ENCODE measurements at regions not wholly inside any gene's neighbourhood (a gene's known extent, or its start where the extent isn't known, plus 50 kb on each side); places are given as distances from the start of the nearest gene placed in this dataset.
"Not testable (repeated sequence)": the region's sequence is repeated elsewhere in the genome, so short reads cannot be mapped to it uniquely, and the experiment has no call there.

DNA sequence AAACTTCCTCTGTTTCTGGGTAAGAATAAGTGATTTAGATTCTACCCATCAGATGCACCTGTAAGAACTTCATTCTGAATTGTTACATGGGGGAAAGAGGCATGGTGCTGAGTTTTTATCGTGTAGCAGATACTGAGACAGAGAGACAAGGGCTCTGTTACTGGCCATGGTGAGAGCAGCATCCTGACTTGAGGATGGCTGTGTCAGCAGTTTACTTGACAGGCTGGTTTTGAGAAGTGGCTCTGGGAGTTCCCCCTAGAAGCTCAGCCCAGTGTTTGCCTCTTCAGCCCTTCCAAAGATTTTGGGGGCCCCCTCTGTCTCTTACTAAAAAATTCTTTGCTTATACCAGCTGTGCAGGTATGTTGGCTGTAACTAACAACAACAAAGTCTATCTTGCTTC is 510.5 kb downstream of the LRRC70 start:
- no peak for TF ChIP-seq CTCF (conservative IDR thresholded peaks at IDR 0.05; ENCODE audit: low read depth)
- CTCF ChIA-PET = no interaction called here
- no peak for DNase-seq (ENCODE audit: low spot score)
- POLR2A ChIA-PET (ENCODE audit: low non-redundant PET) = no interaction called here
- H3K27ac ChIP-seq = no peak overlapping the region

GRCh38 chr5:63085561-63085960 is 506.9 kb downstream of the LRRC70 start:
- no peak for DNase-seq (ENCODE audit: low spot score)
- POLR2A ChIA-PET (ENCODE audit: low non-redundant PET) = no interaction called here
- no peak overlapping the region for H3K27ac ChIP-seq
- TF ChIP-seq CTCF (conservative IDR thresholded peaks at IDR 0.05; ENCODE audit: low read depth) = no peak
- CTCF ChIA-PET = no interaction called here

DNA sequence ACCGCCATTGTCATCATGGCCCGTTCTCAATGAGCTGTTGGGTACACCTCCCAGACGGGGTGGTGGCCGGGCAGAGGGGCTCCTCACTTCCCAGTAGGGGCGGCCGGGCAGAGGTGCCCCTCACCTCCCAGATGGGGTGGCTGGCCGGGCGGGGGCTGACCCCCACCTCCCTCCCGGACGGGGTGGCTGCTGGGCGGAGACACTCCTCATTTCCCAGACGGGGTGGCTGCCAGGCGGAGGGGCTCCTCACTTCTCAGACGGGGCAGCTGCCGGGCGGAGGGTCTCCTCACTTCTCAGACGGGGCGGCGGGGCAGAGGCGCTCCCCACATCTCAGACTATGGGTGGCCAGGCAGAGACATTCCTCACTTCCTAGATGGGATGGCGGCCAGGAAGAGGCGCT is 505.1 kb downstream of the LRRC70 start:
- H3K27ac ChIP-seq; POLR2A ChIA-PET (ENCODE audit: low non-redundant PET); CTCF ChIA-PET; DNase-seq (ENCODE audit: low spot score): not testable (repeated sequence)

- no peak overlapping the region for H3K27ac ChIP-seq
- CTCF ChIA-PET = interaction anchor here (0.9 kb wide), 1 partner anchor 15 kb away, joined by 3 read pairs; no protein-coding TSS in a partner anchor
- no peak for TF ChIP-seq CTCF (conservative IDR thresholded peaks at IDR 0.05; ENCODE audit: low read depth)
- DNase-seq (ENCODE audit: low spot score) = no peak
- POLR2A ChIA-PET (ENCODE audit: low non-redundant PET) = no interaction called here
Measured at GRCh38 chr5:63081402-63081801, 502.8 kb downstream of the LRRC70 start.

GRCh38 chr5:63070001-63070400 is 491.4 kb downstream of the LRRC70 start:
- no peak for TF ChIP-seq CTCF (conservative IDR thresholded peaks at IDR 0.05; ENCODE audit: low read depth)

DNA sequence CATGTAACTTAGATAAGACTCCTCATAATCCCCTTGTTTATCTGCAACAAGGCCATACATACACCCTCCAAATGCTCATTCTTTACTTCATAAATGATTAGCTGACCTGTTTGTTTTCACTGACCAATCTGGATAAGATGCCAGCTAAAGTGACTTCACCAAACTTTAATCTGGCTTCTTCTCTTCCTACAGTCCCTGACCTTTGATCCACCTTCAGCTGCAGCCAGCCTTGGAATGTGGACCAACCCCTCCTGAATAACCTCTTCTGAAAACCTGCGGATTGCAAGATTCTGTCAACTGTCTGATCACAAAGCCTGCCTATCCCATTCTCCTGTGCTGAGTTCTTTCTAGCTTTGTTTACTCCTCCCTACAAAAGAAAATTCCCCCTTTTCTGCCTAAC is 476.8 kb downstream of the LRRC70 start:
- CTCF ChIA-PET = interaction anchor here (0.6 to 1.0 kb wide), 2 partner anchors 8 to 314 kb away, joined by 3 to 4 read pairs; no protein-coding TSS in a partner anchor
- no peak for TF ChIP-seq CTCF (conservative IDR thresholded peaks at IDR 0.05; ENCODE audit: low read depth)
- DNase-seq (ENCODE audit: low spot score) = no peak
- POLR2A ChIA-PET (ENCODE audit: low non-redundant PET) = no interaction called here
- no peak overlapping the region for H3K27ac ChIP-seq

More at GRCh38 chr5:63070001-63070400, 491.4 kb downstream of the LRRC70 start:
- H3K27ac ChIP-seq = no peak overlapping the region
- DNase-seq (ENCODE audit: low spot score) = no peak
- ChIA-PET CTCF (no interaction called here), POLR2A (ENCODE audit: low non-redundant PET) (no interaction called here)

DNA sequence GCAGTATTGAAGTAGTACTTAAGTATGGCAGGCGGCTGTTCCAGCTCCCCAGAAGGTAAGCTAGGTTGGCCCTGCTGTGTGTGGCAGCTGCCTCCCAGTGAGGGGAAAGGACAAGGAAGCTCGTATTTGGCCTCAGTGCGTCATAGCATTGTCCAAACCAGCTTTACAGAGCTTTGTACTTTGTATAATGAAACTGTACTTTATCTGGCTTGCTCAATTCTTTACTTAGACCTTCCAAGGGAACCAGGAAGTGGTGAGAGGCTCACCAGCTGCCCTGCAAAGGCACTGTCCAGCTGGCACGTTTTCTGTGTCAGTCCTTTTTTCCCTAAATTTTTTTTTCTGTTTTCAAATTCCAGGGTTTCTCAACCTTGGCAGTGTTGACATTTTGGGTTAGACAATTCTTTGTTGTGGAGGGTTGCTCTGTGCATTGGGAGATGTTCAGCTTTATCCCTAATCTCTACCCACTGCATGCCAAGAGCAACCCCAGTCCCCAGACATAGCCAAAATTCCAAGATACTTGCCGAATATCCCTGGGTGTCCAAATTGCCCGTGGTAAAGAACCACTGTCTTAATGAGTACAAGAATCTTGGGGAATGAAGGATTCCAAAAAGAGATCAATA is 474.5 kb downstream of the LRRC70 start:
- H3K27ac ChIP-seq = no peak overlapping the region
- TF ChIP-seq CTCF (conservative IDR thresholded peaks at IDR 0.05; ENCODE audit: low read depth) = no peak
- DNase-seq (ENCODE audit: low spot score) = no peak
- ChIA-PET CTCF (interaction anchor here (0.6 kb wide), 1 partner anchor 253 kb away, joined by 3 read pairs; no protein-coding TSS in a partner anchor), POLR2A (ENCODE audit: low non-redundant PET) (no interaction called here)

All from RWPE1 (cell line).